GM19035 (cell line): ENCODE measurements at regions not wholly inside any gene's neighbourhood (a gene's known extent, or its start where the extent isn't known, plus 50 kb on each side); places are given as distances from the start of the nearest gene placed in this dataset.
"Not testable (repeated sequence)": the region's sequence is repeated elsewhere in the genome, so short reads cannot be mapped to it uniquely, and the experiment has no call there.

Experiments used
- ATAC-seq: cut with Tn5 transposase; IDR thresholded peaks from one replicate; pipeline ENCODE4 v1.9.1; 2021; ENCODE audit not compliant: unreplicated experiment

DNA sequence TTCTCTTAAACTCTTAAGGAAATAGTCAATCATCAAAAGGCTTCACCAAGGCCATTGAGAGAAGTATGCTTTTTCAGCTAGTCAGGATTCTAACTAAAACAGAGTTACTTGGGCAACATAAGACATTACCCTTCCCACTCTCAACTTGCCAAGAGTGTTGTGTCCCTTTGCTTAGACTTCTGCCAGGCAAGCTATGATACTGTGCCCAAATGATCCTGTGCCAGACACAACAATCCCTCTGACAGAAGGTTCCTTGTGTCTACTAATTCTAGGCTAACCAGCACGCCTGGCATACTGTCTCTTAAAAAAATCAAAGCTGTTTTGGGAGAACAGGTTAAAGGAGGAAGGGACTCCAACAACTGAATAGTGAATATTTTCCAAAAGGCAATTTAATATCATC, 750.6 kb downstream of the CDY1 start:
- ATAC-seq: not testable (repeated sequence)

DNA sequence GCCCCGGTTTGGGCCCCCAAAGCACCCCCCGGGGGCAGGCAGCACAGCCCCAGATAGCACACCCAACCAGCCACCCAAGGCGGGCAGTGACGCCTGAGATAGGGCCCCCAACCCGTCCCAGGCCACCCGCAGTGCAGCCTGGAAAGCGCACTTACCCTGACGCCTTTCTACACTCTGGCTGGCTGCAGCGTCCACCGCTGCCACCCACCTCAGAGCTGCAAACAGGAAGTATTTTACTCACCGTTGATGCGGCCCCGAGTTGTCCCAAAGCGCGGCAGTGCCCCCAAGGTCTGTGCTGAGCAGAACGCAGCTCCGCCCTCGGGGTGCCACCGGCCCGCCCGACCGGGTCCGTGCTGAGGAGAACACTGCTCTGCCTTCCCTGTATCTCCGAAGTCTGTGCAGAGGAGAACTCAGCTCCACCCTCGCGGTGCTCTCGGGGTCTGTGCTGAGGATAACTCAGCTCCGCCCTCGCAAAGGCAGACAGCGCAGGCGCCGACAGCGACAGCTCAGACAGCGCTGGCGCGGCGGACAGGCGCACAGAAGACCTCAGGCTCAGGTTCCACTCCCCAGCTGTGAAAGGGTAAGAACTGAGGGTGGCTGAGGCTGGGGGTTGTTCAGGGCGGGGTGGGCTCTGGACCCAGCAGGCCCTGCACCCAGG, 786.9 kb downstream of the CDY1 start:
- ATAC-seq: no peak

DNA sequence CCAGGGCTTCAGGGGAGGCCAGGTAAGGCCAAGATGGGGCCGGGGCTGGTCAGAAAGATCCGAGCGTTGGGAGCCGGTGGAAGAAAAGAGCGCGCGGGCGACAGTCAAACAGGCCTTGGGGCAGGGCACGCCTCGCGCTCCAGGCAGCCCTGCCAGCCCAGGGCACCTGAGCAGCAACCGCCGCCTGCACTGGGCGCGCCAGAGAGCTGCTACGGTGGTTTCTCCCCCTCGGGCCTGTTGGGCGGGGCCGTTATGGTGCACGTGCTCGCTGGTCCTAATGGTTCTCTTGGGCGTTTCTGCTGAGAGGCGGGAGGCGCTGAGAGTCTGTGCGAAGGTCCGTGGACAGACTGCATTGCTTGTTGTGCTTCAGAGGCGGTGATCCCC, 787.4 kb downstream of the CDY1 start:
- no peak for ATAC-seq
